ENCODE measurements at regions not wholly inside any gene's neighbourhood (a gene's known extent, or its start where the extent isn't known, plus 50 kb on each side); places are given as distances from the start of the nearest gene placed in this dataset.

DNA sequence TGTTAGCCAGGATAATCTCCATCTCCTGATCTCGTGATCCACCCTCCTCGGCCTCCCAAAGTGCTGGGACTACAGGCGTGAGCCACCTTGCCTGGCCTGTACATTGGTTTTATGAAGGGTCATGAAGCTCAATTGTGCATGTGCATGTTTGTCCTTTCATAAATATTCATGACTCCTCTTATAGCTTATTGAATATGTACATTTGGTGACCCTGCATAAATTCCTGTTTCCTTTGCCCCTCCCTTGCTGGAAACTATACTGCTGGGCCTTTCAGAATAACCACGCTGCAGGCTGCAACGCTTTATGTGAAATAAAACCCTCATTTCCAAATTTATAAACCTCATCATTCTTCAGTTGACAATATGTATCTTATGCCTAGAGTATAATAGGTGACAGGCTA is 978.0 kb upstream of the LCORL start:
- Histone ChIP-seq H3K9me3 (ENCODE audit: control insufficient read depth, insufficient read depth, low read length) (no peaks in the 10 kb centered on the region), H3K4me3 (ENCODE audit: low read depth, low read length) (no peak overlapping the region), H3K27me3 (ENCODE audit: control insufficient read depth, insufficient read depth, low read length) (no peaks in the 10 kb centered on the region), H3K27ac (ENCODE audit: low read depth, low read length) (no peak overlapping the region)
- no peak for DNase-seq (ENCODE audit: low read depth, low spot score)
- ChIA-PET CTCF (no interaction called here), POLR2A (interaction anchor here (0.6 kb wide), 1 partner anchor 1308 kb away, joined by 3 read pairs; no protein-coding TSS in a partner anchor)
- TF ChIP-seq, protein P1, sequence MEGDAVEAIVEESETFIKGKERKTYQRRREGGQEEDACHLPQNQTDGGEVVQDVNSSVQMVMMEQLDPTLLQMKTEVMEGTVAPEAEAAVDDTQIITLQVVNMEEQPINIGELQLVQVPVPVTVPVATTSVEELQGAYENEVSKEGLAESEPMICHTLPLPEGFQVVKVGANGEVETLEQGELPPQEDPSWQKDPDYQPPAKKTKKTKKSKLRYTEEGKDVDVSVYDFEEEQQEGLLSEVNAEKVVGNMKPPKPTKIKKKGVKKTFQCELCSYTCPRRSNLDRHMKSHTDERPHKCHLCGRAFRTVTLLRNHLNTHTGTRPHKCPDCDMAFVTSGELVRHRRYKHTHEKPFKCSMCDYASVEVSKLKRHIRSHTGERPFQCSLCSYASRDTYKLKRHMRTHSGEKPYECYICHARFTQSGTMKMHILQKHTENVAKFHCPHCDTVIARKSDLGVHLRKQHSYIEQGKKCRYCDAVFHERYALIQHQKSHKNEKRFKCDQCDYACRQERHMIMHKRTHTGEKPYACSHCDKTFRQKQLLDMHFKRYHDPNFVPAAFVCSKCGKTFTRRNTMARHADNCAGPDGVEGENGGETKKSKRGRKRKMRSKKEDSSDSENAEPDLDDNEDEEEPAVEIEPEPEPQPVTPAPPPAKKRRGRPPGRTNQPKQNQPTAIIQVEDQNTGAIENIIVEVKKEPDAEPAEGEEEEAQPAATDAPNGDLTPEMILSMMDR (IDR thresholded peaks at IDR 0.05; ENCODE audit: low read depth, low read length), result no peak

DNA sequence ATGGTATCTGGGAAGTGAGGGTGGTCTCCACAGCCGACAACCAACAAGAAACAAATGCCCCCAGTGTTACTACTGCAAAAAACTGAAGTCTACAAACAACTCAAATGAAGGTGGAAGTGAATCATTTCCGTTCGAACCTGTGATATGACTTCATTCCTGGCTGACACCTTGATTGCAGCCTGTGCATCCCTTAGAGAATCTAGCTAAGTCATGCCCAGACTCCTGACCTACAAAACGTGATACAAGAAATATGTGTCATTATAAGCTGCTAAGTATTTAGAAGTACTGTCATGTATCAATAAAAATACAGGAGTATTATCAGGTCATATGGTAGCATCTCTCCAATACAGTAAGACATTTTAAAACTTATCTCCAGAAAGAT is 959.7 kb upstream of the LCORL start:
- no peak overlapping the region for H3K4me3 ChIP-seq (ENCODE audit: low read depth, low read length)
- no peaks in the 10 kb centered on the region for H3K27me3 ChIP-seq (ENCODE audit: control insufficient read depth, insufficient read depth, low read length)
- H3K27ac ChIP-seq (ENCODE audit: low read depth, low read length), result no peak overlapping the region
- ChIA-PET CTCF (no interaction called here), POLR2A (no interaction called here)
- no peak for DNase-seq (ENCODE audit: low read depth, low spot score)
- TF ChIP-seq, protein P1 (IDR thresholded peaks at IDR 0.05; ENCODE audit: low read depth, low read length), result no peak
- no peaks in the 10 kb centered on the region for H3K9me3 ChIP-seq (ENCODE audit: control insufficient read depth, insufficient read depth, low read length)

DNA sequence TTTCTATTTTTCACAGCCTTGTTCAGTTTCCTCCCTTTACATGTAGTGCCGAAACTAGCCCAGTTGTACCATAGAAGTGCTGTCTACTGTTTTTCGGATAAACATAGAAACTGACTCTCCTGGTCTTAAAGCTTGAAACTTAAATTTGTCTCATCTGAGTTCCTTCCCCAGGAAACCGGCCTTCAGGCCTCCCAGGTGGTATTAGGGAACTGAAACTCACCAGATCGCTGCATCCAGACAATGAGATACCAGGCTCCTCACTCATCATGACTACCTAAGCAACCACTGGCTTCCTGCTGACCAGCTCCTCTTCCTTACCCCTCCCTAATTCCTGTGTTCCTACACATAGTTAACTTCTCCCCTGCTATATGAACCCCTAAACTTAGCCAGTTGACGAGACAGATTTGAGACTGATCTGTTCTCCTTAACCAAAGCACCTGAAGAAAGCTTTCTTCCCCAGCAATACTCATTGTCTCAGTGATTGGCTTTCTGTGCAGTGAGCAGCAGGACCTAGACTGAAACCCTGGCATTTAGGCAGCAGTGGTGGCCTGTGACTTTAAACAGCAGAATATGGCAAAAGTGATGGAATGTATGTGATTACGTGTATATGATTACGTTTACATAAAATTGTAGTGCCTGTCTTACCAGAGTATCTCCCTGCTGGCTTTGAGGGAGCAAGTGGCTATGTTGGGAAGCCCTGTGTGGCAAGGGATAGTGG is 959.1 kb upstream of the LCORL start:
- ChIA-PET POLR2A (no interaction called here), CTCF (no interaction called here)
- Histone ChIP-seq H3K27me3 (ENCODE audit: control insufficient read depth, insufficient read depth, low read length) (no peaks in the 10 kb centered on the region), H3K27ac (ENCODE audit: low read depth, low read length) (no peak overlapping the region), H3K4me3 (ENCODE audit: low read depth, low read length) (no peak overlapping the region), H3K9me3 (ENCODE audit: control insufficient read depth, insufficient read depth, low read length) (no peaks in the 10 kb centered on the region)
- no peak for DNase-seq (ENCODE audit: low read depth, low spot score)
- TF ChIP-seq, protein P1 (IDR thresholded peaks at IDR 0.05; ENCODE audit: low read depth, low read length), result no peak

DNA sequence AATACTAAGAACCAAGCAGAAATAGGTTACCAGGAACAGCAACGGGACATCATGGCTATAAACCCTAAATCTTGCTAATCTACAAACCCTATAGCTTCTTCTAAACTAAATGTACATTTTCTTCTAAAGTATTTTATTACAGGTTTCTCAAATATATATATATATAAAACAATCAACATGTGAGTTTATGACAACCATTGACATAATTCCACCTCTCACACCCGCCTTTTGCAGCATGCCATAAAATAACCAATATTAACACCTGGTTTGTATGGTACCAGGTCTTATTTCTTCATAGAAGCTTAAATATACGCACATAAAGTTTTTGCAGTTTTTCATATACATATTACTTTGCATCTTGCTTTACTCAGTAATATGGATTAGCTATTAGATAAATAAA is 955.3 kb upstream of the LCORL start:
- no peak for DNase-seq (ENCODE audit: low read depth, low spot score)
- Histone ChIP-seq H3K27me3 (ENCODE audit: control insufficient read depth, insufficient read depth, low read length) (no peaks in the 10 kb centered on the region), H3K27ac (ENCODE audit: low read depth, low read length) (no peak overlapping the region), H3K4me3 (ENCODE audit: low read depth, low read length) (no peak overlapping the region), H3K9me3 (ENCODE audit: control insufficient read depth, insufficient read depth, low read length) (no peaks in the 10 kb centered on the region)
- ChIA-PET POLR2A (no interaction called here), CTCF (interaction anchor here (0.6 kb wide), 1 partner anchor 1041 kb away, joined by 6 read pairs; no protein-coding TSS in a partner anchor)
- TF ChIP-seq, protein P1 (IDR thresholded peaks at IDR 0.05; ENCODE audit: low read depth, low read length), result no peak

DNA sequence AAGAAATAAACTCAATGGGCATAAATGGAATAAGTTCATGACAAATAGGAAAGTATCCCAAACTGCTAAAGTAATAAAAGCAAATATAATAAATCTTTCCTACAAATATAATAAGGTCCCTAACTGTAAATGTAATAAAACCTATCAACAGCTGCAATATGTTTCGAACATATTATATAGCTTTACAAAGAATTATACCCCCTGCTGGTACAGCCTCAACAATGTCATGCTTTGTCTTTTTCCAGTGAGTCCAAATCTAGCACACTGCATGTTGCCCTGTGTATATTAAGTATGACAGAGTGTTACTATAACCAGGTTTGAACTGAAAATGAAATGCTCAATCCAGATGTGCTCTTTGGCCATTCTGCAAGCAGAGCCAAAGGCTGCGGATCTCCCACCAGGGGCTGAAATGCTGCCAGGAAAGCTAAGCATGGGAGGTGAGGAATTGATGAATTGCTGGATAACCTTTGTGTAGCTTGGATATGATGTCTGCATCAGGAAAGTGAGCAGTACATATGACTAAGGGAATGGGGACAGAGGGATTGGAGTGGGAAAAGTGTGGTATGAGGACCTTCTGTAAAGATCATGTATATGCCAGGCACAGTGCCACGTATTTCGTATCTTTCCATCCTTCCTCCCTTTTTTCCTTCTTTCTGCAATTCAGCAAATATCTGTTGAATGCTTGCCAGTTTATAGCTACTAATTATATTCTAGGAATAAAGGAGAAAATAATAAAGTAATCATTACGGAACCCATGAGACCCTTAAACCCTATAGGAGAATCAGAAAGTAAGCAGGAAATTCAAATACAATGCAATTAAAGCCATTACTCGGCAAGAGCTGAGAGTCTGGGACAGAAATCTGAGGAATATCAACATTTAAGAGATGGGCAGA is 954.6 kb upstream of the LCORL start:
- H3K27me3 ChIP-seq (ENCODE audit: control insufficient read depth, insufficient read depth, low read length), result no peaks in the 10 kb centered on the region
- ChIA-PET POLR2A (no interaction called here), CTCF (interaction anchor here (0.6 kb wide), 1 partner anchor 1042 kb away, joined by 6 read pairs; no protein-coding TSS in a partner anchor)
- H3K4me3 ChIP-seq (ENCODE audit: low read depth, low read length), result no peak overlapping the region
- no peak for DNase-seq (ENCODE audit: low read depth, low spot score)
- H3K9me3 ChIP-seq (ENCODE audit: control insufficient read depth, insufficient read depth, low read length), result no peaks in the 10 kb centered on the region
- H3K27ac ChIP-seq (ENCODE audit: low read depth, low read length), result no peak overlapping the region
- TF ChIP-seq, protein P1 (IDR thresholded peaks at IDR 0.05; ENCODE audit: low read depth, low read length), result no peak
